HG02885 (cell line): ENCODE measurements at regions not wholly inside any gene's neighbourhood (a gene's known extent, or its start where the extent isn't known, plus 50 kb on each side); places are given as distances from the start of the nearest gene placed in this dataset.

Source experiments
- ATAC-seq: cut with Tn5 transposase; IDR thresholded peaks from one replicate; pipeline ENCODE4 v1.9.1; 2021; ENCODE audit warnings: mild to moderate bottlenecking; ENCODE audit not compliant: unreplicated experiment, poor library complexity

DNA sequence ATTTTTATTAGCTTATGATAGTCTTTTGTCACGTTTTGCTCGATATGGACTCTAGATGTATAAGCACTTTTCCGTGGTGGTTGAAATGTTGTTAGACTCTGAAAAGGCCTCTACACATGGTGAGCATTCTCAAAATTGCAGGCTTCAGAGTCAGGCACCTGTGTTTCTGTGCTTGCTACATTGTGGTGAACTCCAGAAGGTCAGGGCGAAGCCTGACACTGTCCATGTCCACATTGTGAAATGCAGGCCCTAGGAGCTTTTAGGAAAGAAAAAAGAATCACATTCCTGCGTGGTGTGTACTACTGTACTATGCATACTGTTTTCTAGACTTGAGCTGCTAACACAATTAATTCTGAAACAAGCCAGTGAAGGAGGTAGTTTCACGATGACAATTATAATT is 86.3 kb downstream of the HS3ST1 start:
- no peak for ATAC-seq

DNA sequence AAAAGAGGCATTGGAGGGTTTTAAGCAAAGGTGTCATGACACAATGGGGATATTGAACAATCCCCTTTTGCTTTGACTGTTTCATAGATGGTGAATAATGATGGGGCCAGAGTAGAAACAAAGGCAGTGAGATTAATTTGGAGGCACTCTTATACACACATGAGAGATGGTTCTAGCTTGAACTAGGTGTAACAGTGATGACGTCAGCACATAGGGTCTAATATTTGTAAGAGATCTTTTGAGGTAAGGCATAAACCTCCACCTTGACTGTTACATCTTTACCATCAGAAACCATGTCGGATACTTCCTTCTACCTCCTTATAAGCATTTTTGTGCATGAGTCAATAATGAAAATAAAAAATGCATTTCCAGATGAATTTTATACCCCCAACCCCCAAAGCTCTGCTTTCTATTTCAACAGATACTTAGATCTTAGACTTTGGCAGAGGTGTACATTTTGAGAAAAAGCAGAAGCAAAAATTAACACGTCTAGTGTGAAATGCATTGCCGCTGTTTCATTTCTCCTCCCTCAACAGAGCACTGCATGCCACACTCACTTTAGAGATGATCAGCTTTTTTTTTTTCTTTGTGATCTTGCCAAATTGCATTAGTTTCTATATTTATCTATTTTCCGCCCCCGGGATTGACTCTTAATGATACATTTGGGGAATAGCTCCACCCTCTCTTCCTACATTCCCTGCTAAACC is 87.2 kb downstream of the HS3ST1 start:
- peak; percentile 38 for ATAC-seq

- ATAC-seq = peak; percentile 57
Observed at GRCh38 chr4:11338956-11339782, 89.5 kb downstream of the HS3ST1 start.

DNA sequence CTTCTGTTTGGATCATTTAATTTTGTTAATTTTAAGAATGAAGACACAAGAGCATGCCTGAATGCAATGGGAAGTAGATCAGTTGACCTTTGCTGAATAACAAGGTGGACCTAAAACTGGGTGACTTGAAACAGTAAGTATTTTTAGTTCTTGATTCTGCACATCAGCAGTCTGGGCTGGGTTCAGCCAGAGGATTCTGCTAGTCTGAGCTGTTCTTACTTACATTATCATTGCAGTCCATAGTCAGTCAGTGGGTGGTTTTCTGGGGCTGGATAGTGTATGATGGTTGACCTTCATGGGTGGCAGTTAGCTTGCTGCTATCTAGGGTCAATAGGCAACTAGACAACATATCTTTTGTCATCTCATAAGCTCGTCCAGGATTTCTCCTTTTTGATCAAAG is 91.4 kb downstream of the HS3ST1 start:
- ATAC-seq = no peak

- no peak for ATAC-seq
Observed at GRCh38 chr4:11336435-11336834, 92.3 kb downstream of the HS3ST1 start.

- ATAC-seq = no peak
Observed at GRCh38 chr4:11334887-11335286, 93.8 kb downstream of the HS3ST1 start.

DNA sequence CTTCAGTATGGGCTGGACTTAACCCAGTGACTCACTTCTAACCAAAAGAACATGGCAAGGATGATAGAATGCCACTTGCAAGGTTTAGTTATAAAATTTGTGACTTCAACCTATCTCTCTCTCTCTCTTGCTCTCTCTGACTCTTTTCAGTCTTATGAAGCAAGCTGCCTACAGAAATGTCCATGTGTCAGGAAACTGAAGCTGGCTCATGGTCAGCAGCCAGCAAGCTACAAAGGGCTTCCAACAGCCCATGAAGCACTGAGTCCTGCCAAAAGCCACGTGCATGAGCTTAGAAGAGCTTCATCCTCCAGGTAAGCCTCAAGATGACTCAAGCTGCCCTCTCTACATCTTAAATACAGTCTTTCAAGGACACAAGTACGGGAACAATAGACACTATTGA is 100.3 kb downstream of the HS3ST1 start:
- ATAC-seq = no peak

GRCh38 chr4:11326021-11326420 is 102.7 kb downstream of the HS3ST1 start:
- ATAC-seq = no peak

- ATAC-seq = no peak
Observed at GRCh38 chr4:11323771-11324170, 104.9 kb downstream of the HS3ST1 start.

DNA sequence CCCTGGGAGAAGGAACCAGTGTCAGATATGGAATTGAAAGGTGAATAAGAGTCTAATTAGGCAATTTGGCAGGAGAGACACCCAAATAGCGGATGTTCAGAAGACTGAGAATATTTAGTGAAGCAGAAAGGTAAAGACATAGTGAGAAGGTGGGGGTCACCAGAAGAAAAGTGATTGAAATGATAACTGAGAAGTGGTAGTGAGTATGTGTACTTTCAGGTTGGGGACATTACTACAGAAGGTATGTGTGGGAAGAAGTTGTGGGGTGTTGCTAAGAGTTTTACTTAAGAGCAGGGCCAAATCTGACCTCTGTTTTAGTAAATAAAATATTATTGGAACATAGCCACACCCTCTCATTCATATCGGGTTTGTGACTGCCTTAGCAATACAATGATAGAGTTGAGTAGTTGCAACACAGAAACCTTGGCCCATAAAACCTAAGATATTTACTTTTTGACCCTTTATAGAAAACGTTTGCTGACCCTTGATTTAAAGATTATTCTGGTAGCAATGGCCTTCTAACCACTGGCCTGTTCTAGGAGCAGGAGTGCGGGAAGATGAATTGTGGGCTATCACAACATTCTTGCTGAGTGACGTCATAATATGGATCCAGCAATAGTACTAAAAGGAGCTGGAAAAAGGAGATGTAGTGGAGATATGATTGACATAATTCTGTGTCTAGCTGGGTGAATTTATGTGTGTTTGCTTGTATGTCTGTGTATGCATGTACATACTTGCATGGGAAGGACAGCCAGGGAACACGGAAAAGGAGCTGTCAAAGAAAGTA is 115.3 kb downstream of the HS3ST1 start:
- ATAC-seq = no peak

DNA sequence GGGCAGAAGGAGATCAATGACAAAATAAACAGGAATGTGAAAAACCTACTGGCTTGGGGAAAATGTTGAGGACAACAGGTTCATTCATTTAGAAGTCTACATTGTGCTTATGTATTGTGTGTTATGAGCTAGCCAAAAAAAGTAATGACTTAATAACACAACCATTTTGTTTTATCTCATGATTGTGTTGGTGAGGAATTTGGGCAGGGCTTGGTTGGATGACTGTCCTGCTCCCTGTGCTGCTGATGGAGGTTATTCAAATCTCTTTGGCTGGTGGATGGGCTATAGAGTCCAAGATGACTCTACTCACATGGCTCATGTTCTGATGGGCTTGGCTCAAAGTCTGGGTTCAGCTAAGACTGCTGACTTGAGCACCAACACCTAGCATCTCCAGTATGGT is 116.3 kb downstream of the HS3ST1 start:
- no peak for ATAC-seq

- ATAC-seq = no peak
Observed at GRCh38 chr4:11301075-11301660, 127.5 kb downstream of the HS3ST1 start.

- no peak for ATAC-seq
Observed at GRCh38 chr4:11299836-11300235, 128.9 kb downstream of the HS3ST1 start.

DNA sequence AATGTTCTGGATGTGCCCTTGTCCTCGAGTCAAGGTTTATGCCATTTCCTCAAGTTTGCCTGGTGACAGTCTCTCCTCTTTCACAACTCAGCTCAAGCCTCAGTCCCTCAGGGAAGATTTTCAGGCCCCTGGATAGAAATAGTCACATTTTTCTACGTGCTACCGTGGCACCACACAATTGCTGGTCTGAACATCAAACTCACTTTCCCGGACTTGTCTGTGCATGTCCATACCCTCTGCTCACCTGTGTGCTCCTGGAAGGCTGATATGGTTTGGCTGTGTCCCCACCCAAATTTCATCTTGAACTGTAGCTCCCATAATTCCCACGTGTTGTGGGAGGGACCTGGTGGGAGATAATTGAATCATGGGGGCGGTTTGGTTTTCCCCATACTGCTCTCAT is 129.7 kb downstream of the HS3ST1 start:
- ATAC-seq = no peak

DNA sequence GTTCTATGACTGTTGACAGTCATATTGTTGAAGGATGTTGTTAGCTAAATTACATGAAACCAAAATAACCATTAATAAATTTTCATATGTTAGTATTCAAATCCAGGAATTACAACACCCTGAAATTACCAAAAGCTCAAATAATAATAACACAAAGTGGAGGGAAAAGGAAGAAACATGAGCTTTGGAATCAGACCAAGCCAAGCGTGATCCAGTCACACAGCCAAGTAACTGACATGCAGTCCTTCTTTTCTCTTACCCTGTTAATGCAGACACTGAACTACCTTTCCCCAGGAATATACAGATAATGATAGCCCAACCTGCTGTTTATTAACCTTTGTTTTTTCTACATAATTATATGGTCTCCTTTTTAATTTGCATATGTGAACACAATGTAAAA is 130.2 kb downstream of the HS3ST1 start:
- no peak for ATAC-seq

- ATAC-seq = no peak
Observed at GRCh38 chr4:11297627-11298026, 131.1 kb downstream of the HS3ST1 start.

- ATAC-seq = no peak
Observed at GRCh38 chr4:11297201-11297600, 131.5 kb downstream of the HS3ST1 start.

DNA sequence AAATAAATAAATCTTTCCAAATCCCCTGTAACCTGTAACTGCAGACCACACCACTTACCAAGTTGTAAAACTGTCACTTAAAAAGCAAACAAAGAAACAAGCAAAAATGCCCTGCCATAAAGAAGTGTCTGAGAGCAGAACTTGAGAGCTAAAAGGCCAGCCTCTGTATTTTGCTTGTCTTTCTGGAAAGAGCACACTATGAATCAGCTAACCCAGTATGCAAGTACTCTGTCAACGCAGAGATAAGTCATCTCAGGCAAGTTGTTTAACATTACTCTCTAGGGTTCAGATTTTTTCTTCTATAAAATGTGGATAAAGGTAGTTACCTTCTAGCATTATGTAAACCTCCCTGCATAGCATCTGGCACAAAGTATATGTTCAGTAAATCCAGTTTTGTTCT is 134.8 kb downstream of the HS3ST1 start:
- ATAC-seq = no peak

DNA sequence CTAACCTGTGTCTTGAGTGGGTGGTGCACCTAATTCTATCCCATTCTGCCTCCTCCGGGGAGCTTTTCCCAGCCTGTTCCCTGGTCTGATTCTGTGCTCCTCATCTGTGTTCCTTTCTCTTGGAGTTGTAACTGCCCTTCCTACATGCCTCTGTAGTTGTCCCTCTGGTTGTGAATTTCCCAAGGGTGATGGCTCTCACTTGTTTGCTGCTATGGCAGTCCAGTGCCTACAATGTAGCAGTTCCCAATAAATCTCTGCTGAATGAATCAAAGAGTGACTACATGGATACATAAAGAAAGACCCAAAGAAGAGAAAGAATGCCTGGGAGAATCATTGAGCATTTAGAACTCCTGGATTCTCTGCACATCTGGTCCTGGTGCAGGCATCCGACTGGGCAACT is 141.6 kb downstream of the HS3ST1 start:
- ATAC-seq = peak; percentile 24

GRCh38 chr4:11286533-11286932 is 142.2 kb downstream of the HS3ST1 start:
- ATAC-seq = peak; percentile 77

DNA sequence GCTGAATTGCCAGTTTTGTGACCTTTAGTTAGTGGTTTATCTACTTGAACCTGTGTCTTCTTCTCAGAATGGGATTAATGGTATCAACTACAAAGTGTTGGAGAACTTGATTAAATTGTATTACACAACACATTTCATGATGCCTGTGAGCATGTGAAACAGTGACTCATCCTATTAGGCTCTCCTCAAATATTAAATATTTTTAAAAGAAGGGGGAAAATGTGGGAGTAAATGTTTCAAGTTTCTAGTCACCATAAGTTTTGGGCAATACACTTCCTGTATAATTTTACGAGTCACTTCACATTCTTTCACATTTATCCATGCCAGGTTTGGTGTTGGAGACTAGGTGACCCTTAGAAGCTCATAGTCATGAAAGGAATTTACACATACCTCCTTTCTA is 147.0 kb downstream of the HS3ST1 start:
- no peak for ATAC-seq
